ENCODE measurements at regions not wholly inside any gene's neighbourhood (a gene's known extent, or its start where the extent isn't known, plus 50 kb on each side); places are given as distances from the start of the nearest gene placed in this dataset.

DNA sequence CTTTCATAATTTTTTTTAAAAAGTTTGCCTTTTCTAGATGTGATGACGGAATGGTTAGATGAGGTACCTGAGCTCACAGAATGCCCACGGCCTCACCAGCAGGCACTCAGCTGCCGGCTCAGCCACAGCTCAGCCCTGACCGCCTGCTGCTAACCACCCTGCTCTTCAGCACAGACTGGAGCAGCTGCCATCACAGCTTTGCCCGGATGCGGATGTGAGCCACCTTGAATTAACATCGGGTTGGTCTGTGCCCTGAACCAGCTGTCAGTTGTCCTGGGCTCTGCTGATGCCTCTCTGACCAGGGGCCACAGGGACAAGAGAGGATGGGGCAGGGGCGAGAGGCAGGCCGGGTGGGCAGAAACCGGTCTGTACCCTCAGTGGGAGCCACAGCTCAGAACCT, 93.3 kb downstream of the HMX1 start:
- no peaks in the 10 kb centered on the region for H3K79me2 ChIP-seq (ENCODE audit: control insufficient read depth, insufficient read depth, low read length)
- no peak overlapping the region for H3K4me3 ChIP-seq (ENCODE audit: control insufficient read depth in 2 of 3, extremely low read depth in 1 of 3, insufficient read depth in 2 of 3, low read depth in 1 of 3, low read length in 3 of 3)
- H3K9me3 ChIP-seq (ENCODE audit: control insufficient read depth, low read depth, low read length): peaks cover 2% of the 10 kb centered on the region
- no peak for TF ChIP-seq EZH2 (IDR thresholded peaks at IDR 0.05; ENCODE audit: low read length)
- TF ChIP-seq CTCF (optimal IDR thresholded peaks at IDR 0.05 in 1 of 3, IDR thresholded peaks at IDR 0.05 in 1 of 3, conservative IDR thresholded peaks at IDR 0.05 in 1 of 3; ENCODE audit: extremely low read depth in 1 of 3, insufficient read depth in 2 of 3, low read length in 3 of 3): no peak
- H4K20me1 ChIP-seq (ENCODE audit: control insufficient read depth, extremely low read depth, insufficient read depth, low read length): no peaks in the 10 kb centered on the region
- no peak overlapping the region for H3K27ac ChIP-seq (ENCODE audit: control insufficient read depth, insufficient read depth, low read length)
- no peaks in the 10 kb centered on the region for H3K27me3 ChIP-seq (ENCODE audit: control insufficient read depth, extremely low read depth, insufficient read depth, low read length)
- no peaks in the 10 kb centered on the region for H3K9me1 ChIP-seq (ENCODE audit: control insufficient read depth, extremely low read depth, insufficient read depth, low read length)
- H2AFZ ChIP-seq (ENCODE audit: control insufficient read depth, low read length): no peak overlapping the region
- no peak overlapping the region for H3K9ac ChIP-seq (ENCODE audit: control insufficient read depth, extremely low read depth, insufficient read depth, low read length)
- FAIRE-seq (no peak), DNase-seq (ENCODE audit: low read depth, low spot score) (no peak)
- no peaks in the 10 kb centered on the region for H3K36me3 ChIP-seq (ENCODE audit: control insufficient read depth in 2 of 2, extremely low read depth in 1 of 2, insufficient read depth in 2 of 2, low read length in 2 of 2)
- no peaks in the 10 kb centered on the region for H3K4me1 ChIP-seq (ENCODE audit: control insufficient read depth, extremely low read depth, insufficient read depth, low read length)
- no peak overlapping the region for H3K4me2 ChIP-seq (ENCODE audit: control insufficient read depth, extremely low read depth, insufficient read depth, low read depth, low read length)
- dilution Hi-C loops (cut with MboI; ENCODE audit: extremely low pct_ligation_motif_present, low sequenced_read_pairs): no loop called here

- Histone ChIP-seq H3K9me1 (ENCODE audit: control insufficient read depth, extremely low read depth, insufficient read depth, low read length) (no peaks in the 10 kb centered on the region), H3K9me3 (ENCODE audit: control insufficient read depth, low read depth, low read length) (peaks cover 2% of the 10 kb centered on the region), H3K27me3 (ENCODE audit: control insufficient read depth, extremely low read depth, insufficient read depth, low read length) (no peaks in the 10 kb centered on the region), H3K36me3 (ENCODE audit: control insufficient read depth in 2 of 2, extremely low read depth in 1 of 2, insufficient read depth in 2 of 2, low read length in 2 of 2) (no peaks in the 10 kb centered on the region), H3K9ac (ENCODE audit: control insufficient read depth, extremely low read depth, insufficient read depth, low read length) (no peak overlapping the region), H3K4me2 (ENCODE audit: control insufficient read depth, extremely low read depth, insufficient read depth, low read depth, low read length) (no peak overlapping the region), H2AFZ (ENCODE audit: control insufficient read depth, low read length) (no peak overlapping the region), H3K4me3 (ENCODE audit: control insufficient read depth in 2 of 3, extremely low read depth in 1 of 3, insufficient read depth in 2 of 3, low read depth in 1 of 3, low read length in 3 of 3) (no peak overlapping the region), H4K20me1 (ENCODE audit: control insufficient read depth, extremely low read depth, insufficient read depth, low read length) (no peaks in the 10 kb centered on the region), H3K4me1 (ENCODE audit: control insufficient read depth, extremely low read depth, insufficient read depth, low read length) (no peaks in the 10 kb centered on the region), H3K27ac (ENCODE audit: control insufficient read depth, insufficient read depth, low read length) (no peak overlapping the region), H3K79me2 (ENCODE audit: control insufficient read depth, insufficient read depth, low read length) (no peaks in the 10 kb centered on the region)
- TF ChIP-seq CTCF (optimal IDR thresholded peaks at IDR 0.05 in 1 of 3, IDR thresholded peaks at IDR 0.05 in 1 of 3, conservative IDR thresholded peaks at IDR 0.05 in 1 of 3; ENCODE audit: extremely low read depth in 1 of 3, insufficient read depth in 2 of 3, low read length in 3 of 3) (no peak), EZH2 (IDR thresholded peaks at IDR 0.05; ENCODE audit: low read length) (no peak)
- DNase-seq (ENCODE audit: low read depth, low spot score): no peak
- dilution Hi-C loops (cut with MboI; ENCODE audit: extremely low pct_ligation_motif_present, low sequenced_read_pairs): no loop called here
- no peak for FAIRE-seq
These were observed 94.1 kb downstream of the HMX1 start for GRCh38 chr4:8777320-8778196.
